Fibroblast of pulmonary artery (primary cell): ENCODE measurements at regions not wholly inside any gene's neighbourhood (a gene's known extent, or its start where the extent isn't known, plus 50 kb on each side); places are given as distances from the start of the nearest gene placed in this dataset.

Experiments
- DNase-seq: peaks from one replicate; pipeline ENCODE4 v3.0.0-alpha.2; 2010; ENCODE audit warnings: low read depth
- H3K4me3 ChIP-seq: replicated peaks from 2 replicates; pipeline ENCODE4 v1.5.1; 2011; ENCODE audit warnings: low read depth, mild to moderate bottlenecking, control low read depth, low read length, moderate library complexity
- TF ChIP-seq, protein P1 (sequence below): IDR thresholded peaks from 2 replicates; pipeline ENCODE4 v1.5.1; 2011; ENCODE audit warnings: mild to moderate bottlenecking, control low read depth, low read length, inconsistent platforms; ENCODE audit errors: missing control alignments

DNA sequence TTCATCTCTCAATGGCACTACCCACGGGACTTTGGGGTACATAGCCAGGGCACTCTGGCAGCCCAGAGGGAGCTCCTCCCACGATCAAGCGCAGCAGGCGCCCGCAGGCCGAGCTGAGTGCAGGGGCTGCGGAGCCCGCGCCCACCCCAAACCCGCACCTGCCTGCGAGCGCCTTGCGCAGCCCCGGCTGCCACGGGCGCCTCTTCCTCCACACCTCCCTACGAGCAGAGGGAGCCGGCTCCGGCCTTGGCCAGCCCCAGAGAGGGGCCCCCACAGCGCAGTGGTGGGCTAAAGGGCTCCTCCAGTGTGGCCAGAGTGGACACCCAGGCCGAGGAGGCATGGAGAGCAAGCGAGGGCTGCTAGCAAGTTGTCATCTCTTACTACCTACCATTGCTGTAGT, 165.2 kb downstream of the UBE2E3 start:
- TF ChIP-seq, protein P1, sequence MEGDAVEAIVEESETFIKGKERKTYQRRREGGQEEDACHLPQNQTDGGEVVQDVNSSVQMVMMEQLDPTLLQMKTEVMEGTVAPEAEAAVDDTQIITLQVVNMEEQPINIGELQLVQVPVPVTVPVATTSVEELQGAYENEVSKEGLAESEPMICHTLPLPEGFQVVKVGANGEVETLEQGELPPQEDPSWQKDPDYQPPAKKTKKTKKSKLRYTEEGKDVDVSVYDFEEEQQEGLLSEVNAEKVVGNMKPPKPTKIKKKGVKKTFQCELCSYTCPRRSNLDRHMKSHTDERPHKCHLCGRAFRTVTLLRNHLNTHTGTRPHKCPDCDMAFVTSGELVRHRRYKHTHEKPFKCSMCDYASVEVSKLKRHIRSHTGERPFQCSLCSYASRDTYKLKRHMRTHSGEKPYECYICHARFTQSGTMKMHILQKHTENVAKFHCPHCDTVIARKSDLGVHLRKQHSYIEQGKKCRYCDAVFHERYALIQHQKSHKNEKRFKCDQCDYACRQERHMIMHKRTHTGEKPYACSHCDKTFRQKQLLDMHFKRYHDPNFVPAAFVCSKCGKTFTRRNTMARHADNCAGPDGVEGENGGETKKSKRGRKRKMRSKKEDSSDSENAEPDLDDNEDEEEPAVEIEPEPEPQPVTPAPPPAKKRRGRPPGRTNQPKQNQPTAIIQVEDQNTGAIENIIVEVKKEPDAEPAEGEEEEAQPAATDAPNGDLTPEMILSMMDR = no peak
- no peak overlapping the region for H3K4me3 ChIP-seq
- DNase-seq = no peak

DNA sequence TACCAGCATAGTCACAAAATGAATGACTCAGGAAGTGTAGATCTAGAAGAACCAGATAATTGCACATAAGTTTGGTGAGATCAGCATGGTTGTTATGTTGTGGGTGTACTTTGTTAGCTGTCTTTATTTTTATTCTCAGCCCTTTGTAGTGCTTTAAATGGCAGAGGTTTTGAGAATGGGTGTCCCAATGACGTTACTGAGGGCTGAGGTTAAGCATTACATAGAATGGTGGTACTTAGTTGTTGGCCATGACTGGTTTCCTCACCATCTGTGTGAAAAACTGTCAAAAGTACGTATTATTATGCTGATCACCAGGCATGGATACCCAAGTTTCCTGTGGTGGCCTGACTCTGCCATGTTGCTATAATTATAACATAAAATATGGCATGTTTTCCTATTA, 165.8 kb downstream of the UBE2E3 start:
- no peak overlapping the region for H3K4me3 ChIP-seq
- DNase-seq = no peak
- TF ChIP-seq, protein P1 = no peak

DNA sequence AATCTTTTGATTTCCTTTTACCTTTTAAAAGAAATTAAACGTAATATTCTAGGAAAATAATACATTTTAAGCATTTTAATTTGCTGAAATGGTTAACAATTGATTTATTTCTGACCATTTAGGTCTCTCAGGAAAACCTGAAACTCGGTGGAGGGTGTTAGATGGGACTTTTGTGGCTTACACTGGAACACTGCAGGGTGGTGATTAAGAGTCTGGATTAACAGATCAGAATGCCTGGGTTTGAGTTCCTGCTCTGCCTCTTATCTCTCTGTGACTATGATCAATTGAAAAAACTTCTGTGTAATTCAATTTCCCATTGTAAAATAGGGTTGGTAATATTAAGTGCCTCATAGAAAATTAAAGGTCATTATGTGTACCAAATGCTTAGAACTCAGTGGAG, 168.7 kb downstream of the UBE2E3 start:
- TF ChIP-seq, protein P1 = no peak
- DNase-seq = no peak
- H3K4me3 ChIP-seq = no peak overlapping the region

DNA sequence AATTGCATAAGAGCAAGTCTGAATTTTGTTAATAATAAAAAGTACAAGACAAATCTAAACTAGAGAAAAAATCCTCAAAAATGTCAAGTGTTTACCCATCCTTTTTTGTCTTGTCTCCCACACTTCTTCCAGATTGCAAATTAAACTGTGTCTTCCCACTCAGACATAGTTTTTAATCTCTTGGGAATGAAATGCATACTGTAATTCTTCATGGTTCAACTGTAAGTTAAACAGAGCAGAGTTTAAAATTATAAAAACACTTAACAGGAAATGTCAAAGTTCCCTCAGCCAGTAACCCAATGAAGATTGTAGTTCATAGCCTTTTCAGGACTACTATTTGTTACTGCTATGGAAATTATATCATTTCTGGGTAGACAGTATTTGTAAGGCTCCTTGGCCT, 171.8 kb downstream of the UBE2E3 start:
- TF ChIP-seq, protein P1 = no peak
- H3K4me3 ChIP-seq = no peak overlapping the region
- DNase-seq = no peak

DNA sequence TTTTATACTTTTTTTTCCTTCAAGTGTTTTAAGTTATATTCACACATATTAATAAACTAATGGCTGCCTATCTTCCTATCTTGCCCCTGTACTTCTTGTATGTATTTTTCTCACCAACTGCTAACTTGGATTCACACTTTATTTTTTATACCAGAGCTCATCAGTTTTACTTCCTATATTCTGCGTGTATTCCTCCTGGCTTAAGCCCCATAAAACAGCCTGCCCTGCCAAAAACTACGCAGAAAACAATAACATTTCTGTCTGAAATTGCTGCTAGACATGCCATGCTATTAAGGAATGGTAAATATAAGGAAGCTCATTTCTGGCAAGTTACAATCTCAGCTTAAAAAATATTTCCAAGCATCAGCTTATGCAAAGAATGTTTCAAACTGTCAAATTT, 172.3 kb downstream of the UBE2E3 start:
- no peak overlapping the region for H3K4me3 ChIP-seq
- peak; percentile 23 for DNase-seq
- TF ChIP-seq, protein P1 = no peak

DNA sequence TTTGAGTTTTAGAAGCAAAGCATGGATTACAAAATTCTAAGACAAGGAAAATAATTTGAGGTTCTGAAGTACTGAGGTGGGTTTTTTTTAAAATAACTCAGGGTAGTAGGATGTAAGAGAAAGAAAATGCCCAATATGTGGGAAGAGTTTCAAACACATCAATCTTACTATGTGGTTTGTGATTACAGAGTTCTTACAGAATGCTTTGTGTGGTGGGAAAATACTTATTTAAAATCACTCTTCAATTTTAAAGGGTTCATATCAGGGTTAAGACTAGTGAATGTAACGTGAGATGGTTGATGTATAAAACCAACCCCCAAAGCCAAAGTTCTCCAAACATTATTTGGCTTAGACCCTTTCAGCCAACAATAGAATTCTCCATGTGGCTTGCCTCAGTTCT, 173.5 kb downstream of the UBE2E3 start:
- DNase-seq = no peak
- H3K4me3 ChIP-seq = no peak overlapping the region
- TF ChIP-seq, protein P1 = no peak

DNA sequence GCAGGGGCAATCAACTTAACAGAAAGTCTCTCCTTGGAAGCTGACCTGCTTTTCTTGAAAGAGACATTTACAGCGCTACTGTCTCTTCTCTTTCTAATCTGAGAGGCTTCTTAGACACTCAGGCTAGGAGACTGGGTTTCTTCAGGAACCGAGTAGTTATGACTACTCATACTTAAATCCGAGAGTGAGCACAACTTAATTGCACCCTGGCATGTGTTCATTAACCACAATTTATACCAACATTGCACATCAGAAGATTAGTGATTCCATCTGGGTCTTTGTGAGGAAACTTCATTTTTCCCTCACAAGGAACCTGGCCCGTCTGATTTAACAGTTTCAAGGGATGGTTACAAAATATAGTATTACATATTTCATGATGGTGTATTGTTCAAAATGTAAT, 176.9 kb downstream of the UBE2E3 start:
- no peak for DNase-seq
- no peak overlapping the region for H3K4me3 ChIP-seq
- TF ChIP-seq, protein P1 = no peak
